ENCODE measurements at regions not wholly inside any gene's neighbourhood (a gene's known extent, or its start where the extent isn't known, plus 50 kb on each side); places are given as distances from the start of the nearest gene placed in this dataset.
A peak's percentile ranks its signal among the peaks of the same experiment; 100 is the strongest.

DNA sequence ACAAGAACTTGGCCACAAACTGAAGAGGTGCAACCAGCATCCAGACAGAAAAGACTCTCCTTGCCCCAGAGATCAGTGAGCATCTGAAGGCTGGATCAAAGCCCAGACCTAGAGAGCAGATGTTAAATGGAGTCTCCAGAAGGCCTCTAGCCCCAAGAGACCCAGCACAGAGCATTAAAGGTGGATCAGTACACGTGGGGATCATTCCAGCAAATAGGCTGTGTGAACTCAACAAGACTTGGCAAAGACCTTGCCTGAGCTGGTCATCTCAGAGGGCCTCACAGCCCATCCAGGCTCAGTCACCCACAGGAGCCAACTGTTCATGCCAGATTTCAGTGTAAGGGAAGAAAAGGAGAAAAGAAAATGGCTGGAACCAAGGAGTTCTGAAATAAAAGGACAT is 214.0 kb downstream of the ENC1 start:
- DNase-seq: peak in 1 of 3 donors; percentile 77

DNA sequence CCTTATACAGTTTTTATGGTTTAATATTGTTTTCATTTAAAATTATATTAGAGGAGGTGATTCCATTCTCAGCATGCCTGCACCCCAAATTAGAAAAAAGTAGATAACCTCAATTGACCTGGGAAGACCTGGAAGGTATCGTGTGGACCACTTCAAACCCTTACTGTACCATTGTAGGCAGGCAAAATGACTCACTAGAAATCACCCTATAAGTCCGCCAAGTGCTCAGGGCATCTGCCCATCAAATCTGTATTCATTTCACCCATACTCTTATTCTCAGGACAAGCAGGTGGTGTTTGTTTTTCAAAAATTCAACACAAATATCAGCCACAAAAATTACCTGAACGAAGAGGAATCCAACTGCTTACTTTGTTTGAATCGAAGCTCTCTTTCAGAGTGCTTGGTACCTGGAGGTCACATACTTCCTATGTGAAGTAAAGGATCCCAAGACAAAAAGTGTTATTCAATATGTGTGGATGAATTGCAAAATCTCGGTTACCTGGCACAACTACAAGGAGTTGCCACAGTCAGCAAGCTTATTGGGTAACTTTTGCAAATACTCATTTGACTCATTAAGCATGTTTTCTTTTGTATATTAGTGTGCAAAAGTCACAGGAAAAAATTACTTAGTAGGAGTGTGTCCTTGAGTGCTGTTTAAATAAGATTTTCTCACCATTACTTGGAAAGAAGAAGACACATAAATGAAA is 216.2 kb downstream of the ENC1 start:
- DNase-seq: no peak

DNA sequence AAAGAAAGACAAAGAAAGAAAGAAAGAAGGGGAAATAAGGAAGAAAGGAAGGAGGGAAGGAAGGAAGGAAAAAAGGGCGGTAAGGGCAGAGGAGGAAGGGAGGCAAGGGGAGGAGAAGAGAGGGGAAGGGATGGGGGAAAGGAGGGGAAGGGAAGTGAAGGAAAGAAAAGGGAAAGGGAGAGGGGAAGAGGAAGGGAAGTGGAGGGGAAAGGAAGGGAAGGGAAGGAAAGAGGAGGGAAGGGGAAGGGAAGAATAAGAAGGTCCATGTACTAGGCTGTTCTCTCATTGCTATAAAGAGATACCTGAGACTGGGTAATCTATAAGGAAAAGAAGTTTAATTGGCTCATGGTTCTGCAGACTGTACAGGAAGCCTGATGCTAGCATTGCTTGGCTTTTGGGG is 217.1 kb downstream of the ENC1 start:
- DNase-seq: no peak

DNA sequence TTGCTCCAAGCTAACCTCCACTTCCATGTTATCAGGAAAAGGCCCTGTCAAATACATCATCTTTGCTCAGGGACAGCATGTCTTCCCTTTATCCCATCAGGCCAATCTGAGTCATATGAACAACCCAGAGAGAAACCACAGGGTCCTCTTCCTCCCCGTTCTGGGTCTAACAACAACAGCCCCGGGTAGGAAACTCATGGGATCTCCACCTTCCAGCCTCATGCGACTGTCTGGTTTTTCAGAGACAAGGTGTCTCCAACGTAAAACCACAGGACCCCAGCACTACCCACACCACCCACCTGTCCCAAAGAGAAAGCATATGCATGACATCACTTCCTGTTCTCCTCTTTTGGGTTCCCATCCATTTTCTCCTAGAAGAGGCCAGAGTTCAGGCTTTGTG is 217.9 kb downstream of the ENC1 start:
- DNase-seq: no peak

DNA sequence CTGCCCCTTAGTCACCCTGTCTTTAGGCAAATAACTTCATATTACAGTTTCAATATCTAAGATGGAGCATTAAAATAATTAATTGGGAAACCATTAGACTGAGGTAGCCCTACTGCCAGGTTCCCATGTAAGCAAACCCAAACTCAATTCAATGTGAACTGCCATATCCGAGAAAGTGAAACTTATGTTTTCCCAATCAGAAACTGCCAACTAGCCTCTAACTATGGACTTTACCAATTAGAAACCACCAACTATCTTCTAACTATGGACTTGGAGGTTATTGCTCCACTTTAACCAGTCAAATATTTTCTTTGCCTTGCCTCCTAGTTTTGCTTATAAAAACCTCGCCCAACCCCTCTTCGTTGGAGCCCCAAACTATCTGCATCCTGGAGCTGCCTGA is 218.5 kb downstream of the ENC1 start:
- no peak for DNase-seq

DNA sequence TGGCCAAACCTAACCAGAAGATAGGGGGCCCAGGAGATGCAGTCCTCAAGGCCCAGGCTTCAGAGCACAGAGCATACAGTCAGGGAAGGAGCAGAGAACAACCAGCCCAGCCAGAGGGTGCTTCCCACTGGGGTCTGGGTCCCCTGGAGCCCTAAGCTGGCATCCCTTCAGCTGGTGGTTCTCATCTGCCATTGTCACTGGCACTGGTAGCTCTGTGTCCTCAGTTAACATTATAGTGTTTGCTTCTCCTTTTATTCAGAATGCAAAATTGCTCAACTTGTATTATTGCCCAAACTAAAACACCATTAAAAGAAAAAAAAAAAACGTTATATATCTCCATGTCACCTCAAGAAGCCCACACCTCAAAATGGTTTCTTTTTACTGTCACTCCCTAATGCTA is 219.2 kb downstream of the ENC1 start:
- DNase-seq: no peak

DNA sequence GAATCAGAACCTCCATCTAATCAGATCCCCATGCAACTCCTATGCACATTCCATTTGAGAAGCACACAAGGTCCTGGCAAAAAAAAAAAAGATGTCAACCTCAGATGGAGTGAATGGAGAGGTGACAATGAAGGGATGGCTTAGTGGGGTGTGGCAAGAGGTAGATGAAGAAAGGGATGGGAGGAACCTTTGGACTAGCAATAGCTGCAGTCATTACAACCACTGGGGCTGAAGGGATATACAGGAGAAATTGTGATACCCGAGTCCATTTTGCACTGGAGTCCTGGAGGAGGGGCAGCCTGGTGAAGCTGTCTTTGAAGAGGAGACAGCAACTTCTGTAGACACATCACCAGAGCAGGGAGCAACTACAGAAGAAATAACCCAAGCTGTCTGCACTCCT is 219.6 kb downstream of the ENC1 start:
- DNase-seq: no peak

DNA sequence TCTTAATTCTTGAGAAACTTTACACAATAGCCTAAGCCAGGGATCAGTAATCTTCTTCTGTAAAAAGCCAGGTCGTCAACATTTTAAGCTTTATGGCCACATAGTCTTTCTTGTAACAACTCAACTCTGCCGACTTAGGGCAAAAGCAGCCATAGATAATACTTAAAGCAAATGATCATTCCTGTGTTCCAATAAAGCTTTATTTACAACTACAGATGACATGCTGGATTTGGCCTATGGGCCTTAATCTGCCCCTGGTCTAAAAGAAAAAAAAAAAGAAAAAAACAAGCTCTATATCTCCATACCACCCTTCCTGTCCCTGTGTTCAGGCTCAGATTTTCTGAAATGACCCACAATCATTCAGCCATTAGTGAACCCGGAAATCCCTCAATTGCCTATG is 220.3 kb downstream of the ENC1 start:
- DNase-seq: no peak

DNA sequence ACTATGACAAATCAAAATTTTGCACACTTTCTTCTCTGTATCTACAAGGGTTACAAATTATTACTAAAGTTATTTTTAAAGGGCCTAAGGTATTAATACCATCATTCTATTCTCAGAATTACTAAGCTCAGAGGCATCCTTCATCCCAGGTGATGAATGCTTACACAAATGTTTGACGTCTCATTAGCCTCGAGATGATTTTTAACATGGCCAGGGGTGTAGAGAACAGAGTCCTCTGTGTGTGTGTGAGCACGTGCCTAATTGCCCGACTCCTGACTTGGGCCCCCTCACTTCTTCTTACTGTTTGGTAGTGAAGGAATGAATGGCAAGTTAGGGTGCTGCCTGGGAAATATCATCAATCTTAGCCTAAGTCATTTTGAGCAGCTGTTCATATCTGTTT is 221.1 kb downstream of the ENC1 start:
- DNase-seq: no peak

DNA sequence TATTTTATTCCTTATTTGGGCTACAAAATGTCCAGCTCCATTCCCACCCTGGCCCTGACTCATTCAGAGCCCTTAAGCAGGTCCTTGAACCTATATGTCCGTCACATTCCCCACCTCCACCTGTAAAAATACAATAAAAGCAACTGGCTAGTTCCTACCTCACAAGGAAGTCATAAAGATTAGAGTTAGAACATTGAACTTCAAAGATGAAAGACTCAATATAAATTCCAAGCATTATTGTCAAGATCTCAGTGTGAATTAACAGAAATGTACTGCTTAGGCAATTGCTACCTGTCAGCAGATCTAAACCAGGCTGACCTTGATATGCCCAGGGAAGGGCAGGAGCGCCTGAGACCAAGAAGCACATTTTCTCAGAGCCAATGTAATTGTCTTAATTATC is 221.8 kb downstream of the ENC1 start:
- DNase-seq: no peak

DNA sequence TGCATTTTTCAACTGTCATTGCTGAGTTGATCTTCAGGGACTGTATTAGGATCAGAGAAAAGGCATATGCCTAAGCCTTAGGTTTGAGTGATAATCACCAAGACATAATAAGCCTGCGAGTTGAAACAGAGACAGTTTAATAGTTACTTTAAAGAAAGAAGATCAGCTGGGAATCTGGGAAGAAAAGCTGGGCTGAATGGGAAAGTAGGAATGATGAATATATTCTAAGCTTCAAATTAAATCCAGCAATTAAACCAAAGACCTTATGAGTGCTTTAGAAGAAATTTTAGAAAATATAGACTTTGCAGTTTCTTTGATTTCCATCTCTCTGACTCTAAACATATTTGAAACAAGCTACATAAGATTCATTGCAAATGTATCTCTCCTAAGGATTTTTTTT is 222.3 kb downstream of the ENC1 start:
- no peak for DNase-seq

DNA sequence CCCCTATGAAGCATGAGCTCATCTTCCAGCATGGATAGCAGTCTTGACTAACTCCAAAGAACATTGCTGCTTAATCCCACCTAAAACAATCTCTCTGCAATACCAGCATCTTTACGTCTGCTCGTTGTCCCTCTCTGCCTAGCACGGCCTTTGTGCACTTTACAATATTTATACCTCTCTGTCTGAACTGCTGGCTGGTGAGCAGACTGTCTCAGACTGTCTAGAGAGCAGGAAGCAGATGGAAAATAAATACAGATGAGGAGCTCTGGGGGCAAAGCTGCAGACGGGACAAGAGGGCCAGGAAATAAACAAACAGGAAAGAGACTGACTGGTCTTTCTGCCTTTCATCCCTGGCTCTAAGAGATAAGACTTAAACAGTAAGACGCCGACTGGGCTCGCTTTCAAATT is 224.8 kb downstream of the ENC1 start:
- DNase-seq: peak in 1 of 3 donors; percentile 58

DNA sequence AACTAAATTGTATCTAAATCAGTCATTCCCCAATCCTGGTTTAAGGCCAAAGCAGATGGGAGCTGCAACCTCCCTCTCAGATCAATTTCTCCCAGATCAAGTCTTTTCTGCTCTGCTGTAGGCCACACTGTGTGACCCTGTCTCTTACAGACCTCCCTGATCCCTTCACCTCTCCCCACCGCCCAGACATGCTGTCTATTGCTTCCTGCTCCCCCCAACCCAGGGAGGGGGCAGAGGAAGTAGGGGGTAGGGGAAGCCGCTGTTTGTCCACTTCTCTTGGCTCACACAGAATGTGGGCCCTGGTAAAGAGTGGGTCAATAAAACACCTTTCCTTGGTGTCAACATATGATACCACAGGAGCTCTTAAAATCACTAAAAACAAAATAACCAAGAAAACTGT is 226.3 kb downstream of the ENC1 start:
- DNase-seq: no peak

DNA sequence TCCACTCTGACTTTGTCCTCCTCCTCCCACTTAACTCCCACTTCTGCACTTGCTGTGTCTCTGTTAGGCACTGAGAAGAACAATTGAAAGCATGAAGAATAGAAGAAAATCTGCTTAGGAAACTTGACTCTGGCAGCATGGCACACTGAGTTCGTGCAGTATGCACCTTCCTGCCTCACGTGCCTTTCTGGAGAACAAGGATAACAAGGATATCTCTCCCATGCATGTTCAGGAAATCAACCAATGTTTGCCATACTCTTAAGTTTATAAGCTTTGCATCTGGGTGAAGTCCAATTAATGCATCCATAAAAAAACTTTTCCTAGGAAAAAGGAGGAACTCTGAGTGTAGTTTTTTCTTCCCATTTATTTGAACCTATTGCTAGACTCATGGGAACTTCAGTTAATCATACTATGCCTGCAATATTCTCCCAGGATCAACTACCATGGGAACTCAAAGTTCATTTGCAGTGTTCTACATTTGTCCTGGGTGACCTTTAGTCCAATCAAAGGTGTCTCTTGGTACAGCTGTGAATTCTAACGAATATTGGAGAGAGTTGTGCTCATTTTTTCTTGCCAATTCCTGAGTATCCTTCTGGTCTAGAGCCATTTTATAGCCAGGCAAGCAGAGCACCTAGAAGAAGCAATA is 227.0 kb downstream of the ENC1 start:
- DNase-seq: no peak

DNA sequence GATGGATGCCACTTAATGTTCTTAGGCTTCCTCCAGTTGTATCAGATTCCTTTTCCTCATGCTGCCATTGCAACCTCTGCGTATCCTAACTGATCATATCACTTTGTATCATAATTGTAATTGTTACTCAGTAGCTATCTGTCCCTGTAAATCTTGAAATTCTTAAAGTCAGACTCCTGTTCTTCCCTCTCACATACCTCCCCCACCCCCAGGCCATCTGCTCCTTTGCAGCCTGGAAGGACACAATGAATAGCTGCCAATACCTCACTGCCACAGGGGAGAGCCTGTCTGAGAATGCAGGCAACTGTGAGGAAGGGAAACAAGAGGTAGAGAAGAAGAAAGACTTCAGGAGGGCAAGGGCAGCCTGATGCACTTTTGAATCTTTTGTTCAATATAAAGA is 228.5 kb downstream of the ENC1 start:
- no peak for DNase-seq

DNA sequence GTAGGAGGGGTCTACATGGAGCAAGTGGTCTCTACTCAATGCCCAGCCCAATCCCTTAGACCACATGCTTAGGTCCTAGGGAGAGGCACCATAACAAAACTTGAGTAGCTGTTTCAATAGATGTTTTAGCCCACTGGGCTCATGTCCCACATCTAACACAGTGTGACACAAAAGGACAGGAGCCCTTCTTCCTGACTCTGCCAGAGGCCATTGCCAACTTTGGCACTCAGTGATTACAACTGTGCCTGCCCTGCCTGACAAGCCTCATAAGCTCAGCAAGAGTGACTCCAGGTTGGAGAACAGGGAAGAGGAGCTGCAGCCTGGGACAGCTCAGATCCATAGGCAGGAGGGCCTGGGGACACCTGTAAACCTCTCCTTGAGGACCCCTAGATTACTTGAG is 230.8 kb downstream of the ENC1 start:
- DNase-seq: no peak

DNA sequence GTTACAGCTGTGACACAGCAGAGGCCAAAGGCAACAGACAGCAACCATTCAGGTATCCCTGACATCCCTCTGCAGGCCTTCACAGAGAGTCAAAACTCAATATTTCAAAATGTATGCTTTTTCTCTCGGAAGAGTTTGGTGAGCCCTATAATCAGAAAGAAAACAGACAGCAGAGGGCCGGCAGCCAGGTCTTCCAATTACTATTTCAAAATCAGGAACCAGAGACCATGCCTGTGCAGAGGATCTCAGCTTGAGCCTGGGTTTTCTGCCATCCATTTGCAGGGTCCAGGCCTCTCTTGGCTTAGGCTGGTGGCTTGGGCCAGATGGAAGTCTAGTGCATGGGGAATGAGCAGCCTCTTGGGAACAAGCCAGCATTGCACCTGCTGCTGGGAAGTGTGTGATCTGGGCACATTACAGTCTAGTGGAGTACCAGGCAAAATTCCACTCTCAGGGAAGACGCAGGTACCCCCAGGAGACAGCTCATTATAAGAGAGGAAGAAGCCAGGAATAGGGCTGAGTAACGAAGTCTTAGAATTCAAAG is 231.3 kb downstream of the ENC1 start:
- no peak for DNase-seq

DNA sequence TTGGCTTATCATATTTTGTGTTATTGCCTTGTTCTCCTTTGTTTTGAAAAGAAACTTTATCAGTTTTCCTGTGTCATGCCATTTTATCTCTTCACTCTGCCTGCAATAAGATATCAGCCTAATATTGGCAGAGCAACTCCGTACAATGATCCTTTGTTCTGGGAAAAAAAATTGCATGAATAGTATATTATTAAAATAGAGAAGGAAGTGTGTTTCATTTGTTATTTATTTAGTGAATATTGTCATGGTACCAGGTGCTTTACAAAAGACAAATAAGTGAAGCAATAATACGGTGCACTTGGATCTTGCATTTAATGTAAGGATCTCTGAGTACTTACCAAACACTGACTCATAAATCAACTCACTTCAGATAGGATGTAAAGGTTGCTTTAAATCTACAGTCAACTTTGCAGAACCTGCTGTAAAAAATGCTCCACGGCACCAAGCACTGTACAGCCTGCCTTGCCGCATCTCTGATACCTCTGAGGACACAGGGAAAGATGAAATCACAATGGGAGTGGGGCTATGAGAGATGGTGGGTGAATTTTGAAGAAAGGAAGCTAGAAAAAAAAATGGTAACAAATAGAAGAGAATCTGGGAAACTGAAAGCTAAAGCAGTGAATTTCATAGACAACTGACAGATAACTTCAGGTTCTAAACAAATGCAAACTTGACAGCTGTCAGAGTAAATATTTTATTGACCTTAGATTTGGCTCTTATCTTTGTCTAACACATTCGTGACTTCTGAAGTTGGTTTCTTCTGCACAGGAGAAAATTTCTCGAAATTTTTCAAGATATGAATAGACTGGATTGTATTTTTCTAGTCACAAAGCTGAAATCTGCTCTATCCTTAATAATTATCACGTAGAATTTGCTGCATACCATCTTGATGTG is 232.1 kb downstream of the ENC1 start:
- no peak for DNase-seq

DNA sequence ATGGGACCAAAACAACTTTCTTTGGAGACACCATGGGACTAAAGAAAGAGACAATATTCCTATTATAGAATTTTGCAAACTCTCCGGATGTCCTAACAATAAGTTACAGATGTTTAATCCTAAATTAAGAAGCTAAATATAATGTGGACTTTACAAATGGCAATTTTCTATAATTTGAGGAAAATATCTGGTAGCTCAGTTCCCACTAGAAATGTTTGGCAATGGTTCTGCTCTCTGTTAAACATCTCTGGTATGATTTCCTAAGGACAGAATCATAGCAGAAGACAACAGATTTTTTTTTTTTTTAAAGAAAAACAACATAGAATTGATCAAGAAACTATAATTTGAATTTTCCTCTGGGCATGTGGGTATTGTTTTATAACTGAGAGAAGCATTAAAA is 232.8 kb downstream of the ENC1 start:
- DNase-seq: peak in 1 of 3 donors; percentile 51

DNA sequence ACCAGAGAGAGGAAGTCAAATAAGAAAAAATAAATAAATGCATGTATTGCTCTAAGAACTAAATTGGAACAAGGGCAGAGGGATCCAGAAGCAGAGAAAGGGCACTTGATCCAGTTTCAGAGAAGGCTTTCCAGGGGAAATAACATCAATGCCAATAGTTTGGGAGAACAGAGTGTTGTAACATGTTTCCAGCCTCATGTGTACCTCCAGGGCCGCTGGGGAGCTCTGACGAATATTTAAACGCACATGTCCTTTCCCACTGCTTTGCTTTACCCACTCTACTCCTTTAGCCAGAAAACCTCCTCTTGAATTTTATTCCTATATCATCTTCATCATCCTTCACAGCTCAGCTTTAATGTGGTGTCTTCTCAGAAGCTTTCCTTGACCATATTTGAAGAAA is 233.7 kb downstream of the ENC1 start:
- DNase-seq: no peak

DNA sequence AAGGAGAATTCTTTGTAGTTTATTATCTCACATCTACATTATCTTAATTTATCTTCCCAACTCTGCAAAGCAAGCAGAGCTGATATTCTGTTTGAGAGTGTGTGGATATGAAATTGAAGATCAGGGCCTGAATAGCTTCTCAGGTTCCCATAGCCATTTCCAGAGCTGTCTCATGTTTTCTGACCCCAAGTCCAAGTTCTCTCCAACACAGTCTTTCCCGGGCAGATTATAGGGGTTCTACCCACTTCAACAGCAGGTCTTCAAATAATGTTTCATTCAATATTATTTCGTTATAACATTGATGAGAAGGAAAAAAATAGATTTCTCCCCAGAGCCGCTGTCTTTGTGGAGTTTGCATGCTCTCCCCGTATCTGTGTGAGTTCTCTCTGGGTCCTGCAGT is 234.9 kb downstream of the ENC1 start:
- no peak for DNase-seq
